OCI-LY7 (cell line): ENCODE measurements at regions not wholly inside any gene's neighbourhood (a gene's known extent, or its start where the extent isn't known, plus 50 kb on each side); places are given as distances from the start of the nearest gene placed in this dataset.

Experiments
- BruUV-seq: library from RNA; stranded (reverse); fragments of 400-500 nt; replicated peaks from 2 replicates; lab custom pipeline; 2021; lab: Mats Ljungman, UMichigan
- CTCF ChIA-PET: fragments of 300-600 bp; sonication (Branson Sonifier 250); formaldehyde crosslinking; loops from one replicate; lab custom pipeline; 2022; ENCODE audit warnings: antibody characterized with exemption; ENCODE audit not compliant: unreplicated experiment; lab: Charles Lee
- POLR2A ChIA-PET: fragments of 300-600 bp; sonication (Branson Sonifier 250); formaldehyde crosslinking; loops from one replicate; lab custom pipeline; 2022; ENCODE audit warnings: antibody characterized with exemption; lab: Charles Lee
- DNase-seq: peaks from one replicate; pipeline ENCODE4 v3.0.0-alpha.2; 2015; ENCODE audit warnings: low spot score
- H2AFZ ChIP-seq: fragments of 200-600 bp; sonication (generic), shearing (Covaris generic); 2 replicates; pipeline ENCODE4 v1.6.1; 2014; ENCODE audit warnings: mild to moderate bottlenecking, antibody characterized with exemption, low read length, moderate library complexity
- H3K27ac ChIP-seq: fragments of 200-600 bp; sonication (generic); 2 replicates; pipeline ENCODE4 v1.5.1; 2014; ENCODE audit warnings: mixed run types, low read depth, mild to moderate bottlenecking, moderate library complexity, low read length, inconsistent platforms; ENCODE audit not compliant: poor library complexity, severe bottlenecking
- H3K36me3 ChIP-seq: fragments of 200-600 bp; sonication (generic); 2 replicates; pipeline ENCODE4 v1.6.1; 2014; ENCODE audit warnings: mild to moderate bottlenecking, antibody characterized with exemption, low read length, moderate library complexity, mixed read lengths; ENCODE audit not compliant: insufficient read depth
- H3K4me1 ChIP-seq: fragments of 200-600 bp; sonication (generic); 2 replicates; pipeline ENCODE4 v1.5.1; 2014; ENCODE audit warnings: mild to moderate bottlenecking, low read length; ENCODE audit not compliant: insufficient read depth, poor library complexity, severe bottlenecking
- H3K4me2 ChIP-seq: fragments of 200-600 bp; sonication (generic); 2 replicates; pipeline ENCODE4 v1.6.1; 2014; ENCODE audit warnings: mild to moderate bottlenecking, low read length
- H3K4me3 ChIP-seq: fragments of 200-600 bp; sonication (generic); 2 replicates; pipeline ENCODE4 v1.5.1; 2014; ENCODE audit warnings: mild to moderate bottlenecking, low read depth, low read length; ENCODE audit not compliant: poor library complexity, severe bottlenecking
- H3K79me2 ChIP-seq: fragments of 200-600 bp; sonication (generic); 2 replicates; pipeline ENCODE4 v1.6.1; 2016; ENCODE audit warnings: low read depth, mild to moderate bottlenecking, low read length, moderate library complexity, mixed read lengths; ENCODE audit not compliant: insufficient read depth
- H3K9me2 ChIP-seq: fragments of 200-600 bp; sonication (generic); 2 replicates; pipeline ENCODE4 v1.6.1; 2016; ENCODE audit warnings: mild to moderate bottlenecking, low read length, mixed read lengths; ENCODE audit not compliant: insufficient read depth
- H3K9me3 ChIP-seq: fragments of 200-600 bp; sonication (generic); 2 replicates; pipeline ENCODE4 v1.6.1; 2014; ENCODE audit warnings: mild to moderate bottlenecking, mixed run types, low read length, mixed read lengths
- H4K20me1 ChIP-seq: fragments of 200-600 bp; sonication (generic); 2 replicates; pipeline ENCODE4 v1.6.1; 2014; ENCODE audit warnings: mild to moderate bottlenecking, antibody characterized with exemption, low read length, moderate library complexity, mixed read lengths; ENCODE audit not compliant: insufficient read depth
- CTCF ChIP-seq: fragments of 200-600 bp; sonication (generic); conservative IDR thresholded peaks from 2 replicates; pipeline ENCODE4 v1.5.1; 2014; ENCODE audit warnings: mild to moderate bottlenecking, antibody characterized with exemption, low read length, moderate library complexity, mixed read lengths
- EZH2phosphoT487 ChIP-seq: fragments of 200-600 bp; sonication (generic); IDR thresholded peaks from 2 replicates; pipeline ENCODE4 v1.6.1; 2018; ENCODE audit warnings: low read depth, borderline replicate concordance, mild to moderate bottlenecking, mixed run types, antibody characterized with exemption, low read length, moderate library complexity, mixed read lengths
- intact Hi-C: fragments of 100-400 bp; cut with micrococcal nuclease; formaldehyde crosslinking; loops from one replicate; pipeline ENCODE4 v1.10.0; 2022; ENCODE audit not compliant: unreplicated experiment

- Histone ChIP-seq H3K4me1 (no peaks in the 10 kb centered on the region), H2AFZ (no peak overlapping the region), H3K36me3 (no peaks in the 10 kb centered on the region), H3K9me2 (no peaks in the 10 kb centered on the region), H3K79me2 (no peaks in the 10 kb centered on the region), H3K9me3 (no peaks in the 10 kb centered on the region), H3K4me3 (no peak overlapping the region), H3K27ac (no peak overlapping the region), H3K4me2 (no peak overlapping the region), H4K20me1 (no peaks in the 10 kb centered on the region)
- no peak for DNase-seq
- no peak for TF ChIP-seq EZH2phosphoT487
- TF ChIP-seq CTCF, result no peak
- no TSS peak for BruUV-seq
- ChIA-PET CTCF (no interaction called here), POLR2A (interaction anchor here (0.6 kb wide), 1 partner anchor 19 kb away, joined by 4 read pairs; no protein-coding TSS in a partner anchor)
- intact Hi-C loops, result no loop called here
Observed at GRCh38 chr11:57047610-57048009, 58.9 kb downstream of the OR5AK2 start.

- TF ChIP-seq CTCF (no peak), EZH2phosphoT487 (no peak)
- H3K4me1 ChIP-seq, result no peaks in the 10 kb centered on the region
- intact Hi-C loops, result no loop called here
- H4K20me1 ChIP-seq, result no peaks in the 10 kb centered on the region
- H3K79me2 ChIP-seq, result no peaks in the 10 kb centered on the region
- H3K4me3 ChIP-seq, result no peak overlapping the region
- no peaks in the 10 kb centered on the region for H3K9me3 ChIP-seq
- no peak overlapping the region for H3K27ac ChIP-seq
- no TSS peak for BruUV-seq
- ChIA-PET POLR2A (no interaction called here), CTCF (no interaction called here)
- no peaks in the 10 kb centered on the region for H3K9me2 ChIP-seq
- H3K4me2 ChIP-seq, result no peak overlapping the region
- no peak overlapping the region for H2AFZ ChIP-seq
- H3K36me3 ChIP-seq, result no peaks in the 10 kb centered on the region
- DNase-seq, result no peak
Observed at GRCh38 chr11:57049749-57050148, 61.0 kb downstream of the OR5AK2 start.

GRCh38 chr11:57054817-57055216 is 66.1 kb downstream of the OR5AK2 start:
- Histone ChIP-seq H3K9me2 (no peaks in the 10 kb centered on the region), H3K4me3 (no peak overlapping the region), H3K9me3 (no peaks in the 10 kb centered on the region), H3K4me1 (no peaks in the 10 kb centered on the region), H2AFZ (no peak overlapping the region), H3K27ac (no peak overlapping the region), H3K36me3 (no peaks in the 10 kb centered on the region), H4K20me1 (no peaks in the 10 kb centered on the region), H3K79me2 (no peaks in the 10 kb centered on the region), H3K4me2 (no peak overlapping the region)
- BruUV-seq, result no TSS peak
- intact Hi-C loops, result no loop called here
- POLR2A ChIA-PET, result no interaction called here
- CTCF ChIA-PET, result no interaction called here
- no peak for DNase-seq
- no peak for TF ChIP-seq EZH2phosphoT487
- TF ChIP-seq CTCF, result no peak
